ENCODE measurements at regions not wholly inside any gene's neighbourhood (a gene's known extent, or its start where the extent isn't known, plus 50 kb on each side); places are given as distances from the start of the nearest gene placed in this dataset.

DNA sequence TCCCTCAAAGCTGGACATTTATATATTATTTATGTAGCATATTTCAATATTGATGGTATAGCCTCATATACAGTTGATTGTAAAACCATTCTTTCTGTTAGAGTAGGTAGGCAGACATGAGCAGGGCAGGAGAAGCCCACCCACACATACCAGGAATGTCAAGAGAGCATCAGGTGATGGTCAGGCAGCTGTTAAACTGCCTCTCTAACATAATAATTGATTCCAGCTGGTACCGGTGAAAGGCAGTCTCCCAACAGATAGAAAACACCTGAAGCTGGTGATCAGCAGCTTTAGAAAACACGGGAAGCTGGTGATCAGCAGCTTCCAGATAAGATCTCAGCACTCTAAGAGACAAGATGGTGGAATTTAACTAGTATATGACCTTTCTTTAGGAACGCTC is 132.9 kb downstream of the SLITRK6 start:
- TF ChIP-seq, protein P1, sequence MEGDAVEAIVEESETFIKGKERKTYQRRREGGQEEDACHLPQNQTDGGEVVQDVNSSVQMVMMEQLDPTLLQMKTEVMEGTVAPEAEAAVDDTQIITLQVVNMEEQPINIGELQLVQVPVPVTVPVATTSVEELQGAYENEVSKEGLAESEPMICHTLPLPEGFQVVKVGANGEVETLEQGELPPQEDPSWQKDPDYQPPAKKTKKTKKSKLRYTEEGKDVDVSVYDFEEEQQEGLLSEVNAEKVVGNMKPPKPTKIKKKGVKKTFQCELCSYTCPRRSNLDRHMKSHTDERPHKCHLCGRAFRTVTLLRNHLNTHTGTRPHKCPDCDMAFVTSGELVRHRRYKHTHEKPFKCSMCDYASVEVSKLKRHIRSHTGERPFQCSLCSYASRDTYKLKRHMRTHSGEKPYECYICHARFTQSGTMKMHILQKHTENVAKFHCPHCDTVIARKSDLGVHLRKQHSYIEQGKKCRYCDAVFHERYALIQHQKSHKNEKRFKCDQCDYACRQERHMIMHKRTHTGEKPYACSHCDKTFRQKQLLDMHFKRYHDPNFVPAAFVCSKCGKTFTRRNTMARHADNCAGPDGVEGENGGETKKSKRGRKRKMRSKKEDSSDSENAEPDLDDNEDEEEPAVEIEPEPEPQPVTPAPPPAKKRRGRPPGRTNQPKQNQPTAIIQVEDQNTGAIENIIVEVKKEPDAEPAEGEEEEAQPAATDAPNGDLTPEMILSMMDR (IDR thresholded peaks at IDR 0.05; ENCODE audit: low read depth, low read length): no peak

DNA sequence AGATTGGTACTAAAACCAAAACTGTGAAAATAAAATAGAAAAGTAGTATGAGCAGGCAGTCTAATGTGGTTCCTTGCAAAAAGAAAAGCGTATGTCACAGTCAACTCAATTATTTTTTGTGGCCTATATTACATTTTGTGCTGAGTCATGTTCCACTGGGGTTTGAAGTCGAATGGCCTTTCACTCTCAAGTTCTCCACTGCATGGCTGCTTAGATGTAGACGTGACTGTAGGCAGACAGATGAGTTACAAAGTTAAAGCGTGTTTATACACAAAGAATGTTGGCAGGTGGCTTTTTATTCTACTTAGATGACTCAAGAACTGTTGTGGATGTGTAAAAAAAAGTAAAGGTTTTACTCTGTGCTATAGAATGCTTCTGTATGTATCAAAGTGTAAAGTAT is 133.9 kb downstream of the SLITRK6 start:
- no peak overlapping the region for H3K4me3 ChIP-seq (ENCODE audit: low read depth, low read length)
- TF ChIP-seq, protein P1 (IDR thresholded peaks at IDR 0.05; ENCODE audit: low read depth, low read length): no peak

More for the DNA sequence above, 132.9 kb downstream of the SLITRK6 start:
- H3K4me3 ChIP-seq (ENCODE audit: low read depth, low read length): no peak overlapping the region

DNA sequence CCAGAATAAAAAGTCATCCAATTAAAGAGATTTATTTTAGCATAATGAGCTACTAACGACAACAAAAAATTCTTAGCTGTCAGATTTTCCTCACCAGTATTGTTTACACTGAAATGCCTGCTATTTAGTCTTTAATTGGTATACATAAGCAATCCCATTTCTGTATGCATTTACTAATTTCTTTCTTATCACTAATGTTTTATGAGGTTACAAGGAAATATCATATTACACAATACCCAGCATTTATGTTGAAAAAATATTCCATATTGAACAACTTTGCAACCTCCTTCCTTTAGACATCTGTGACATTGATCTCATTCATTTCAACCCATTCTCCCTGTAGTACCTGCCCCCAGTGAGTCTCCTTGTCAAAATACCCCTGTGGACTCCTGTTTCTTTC is 135.4 kb downstream of the SLITRK6 start:
- H3K4me3 ChIP-seq (ENCODE audit: low read depth, low read length): no peak overlapping the region
- TF ChIP-seq, protein P1 (IDR thresholded peaks at IDR 0.05; ENCODE audit: low read depth, low read length): no peak

DNA sequence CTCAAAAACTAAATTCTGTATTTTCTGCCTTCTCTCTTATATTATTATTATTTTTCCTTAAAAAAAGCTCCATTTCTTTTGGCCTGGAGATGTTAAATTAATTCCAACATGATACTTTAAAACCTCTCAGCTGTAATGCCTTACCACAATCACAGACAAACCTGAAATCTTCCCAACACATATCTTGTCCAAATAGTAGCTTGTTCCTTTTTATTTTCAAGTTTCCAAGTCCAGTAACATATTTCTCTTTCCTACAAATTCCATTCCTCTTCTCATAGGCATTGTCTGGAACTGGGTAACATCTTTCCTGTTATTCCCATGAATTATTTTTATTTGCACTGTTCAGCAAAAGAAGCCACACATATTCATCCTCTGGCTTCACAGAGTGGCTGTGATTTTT is 137.0 kb downstream of the SLITRK6 start:
- TF ChIP-seq, protein P1 (IDR thresholded peaks at IDR 0.05; ENCODE audit: low read depth, low read length): no peak

DNA sequence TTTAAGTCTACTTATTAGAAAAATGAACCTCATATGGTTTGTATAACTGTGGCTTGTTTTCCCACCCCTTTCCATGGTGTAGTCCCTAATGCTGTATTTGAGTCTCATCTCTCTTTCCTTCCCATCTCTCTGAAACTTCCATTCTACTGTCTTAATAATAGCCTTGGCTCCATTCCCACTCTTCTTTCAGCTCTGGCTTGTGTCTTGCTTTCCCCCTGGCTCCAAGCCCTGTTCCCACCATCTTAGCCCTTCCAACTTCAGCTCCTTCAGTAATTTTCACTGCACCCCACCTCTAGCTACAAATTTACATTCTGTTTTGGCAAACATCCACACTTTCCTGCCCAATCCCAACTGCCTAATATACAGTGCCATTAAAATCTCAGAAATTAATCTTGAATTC is 137.5 kb downstream of the SLITRK6 start:
- TF ChIP-seq, protein P1 (IDR thresholded peaks at IDR 0.05; ENCODE audit: low read depth, low read length): no peak
- no peak overlapping the region for H3K4me3 ChIP-seq (ENCODE audit: low read depth, low read length)

More for the DNA sequence above, 137.0 kb downstream of the SLITRK6 start:
- no peak overlapping the region for H3K4me3 ChIP-seq (ENCODE audit: low read depth, low read length)

DNA sequence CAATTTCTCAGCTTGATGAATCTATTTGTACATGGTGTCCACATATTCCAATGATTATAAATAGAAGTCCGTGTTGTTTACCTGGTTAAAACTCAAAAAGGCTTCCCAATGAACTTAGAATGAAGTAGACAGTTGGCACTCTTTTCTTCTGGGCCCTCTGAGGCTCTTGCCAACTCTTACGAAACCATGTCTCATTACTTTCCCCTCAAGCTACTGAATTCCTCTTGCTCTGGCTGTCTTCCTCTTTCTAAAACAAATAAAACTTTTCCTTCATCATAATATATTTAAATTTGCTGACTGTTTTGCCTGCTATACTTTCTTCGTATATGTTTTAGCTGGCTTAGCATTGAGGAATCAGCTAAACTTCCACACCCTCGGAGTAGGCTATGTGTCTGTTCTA is 139.7 kb downstream of the SLITRK6 start:
- H3K4me3 ChIP-seq (ENCODE audit: low read depth, low read length): no peak overlapping the region

DNA sequence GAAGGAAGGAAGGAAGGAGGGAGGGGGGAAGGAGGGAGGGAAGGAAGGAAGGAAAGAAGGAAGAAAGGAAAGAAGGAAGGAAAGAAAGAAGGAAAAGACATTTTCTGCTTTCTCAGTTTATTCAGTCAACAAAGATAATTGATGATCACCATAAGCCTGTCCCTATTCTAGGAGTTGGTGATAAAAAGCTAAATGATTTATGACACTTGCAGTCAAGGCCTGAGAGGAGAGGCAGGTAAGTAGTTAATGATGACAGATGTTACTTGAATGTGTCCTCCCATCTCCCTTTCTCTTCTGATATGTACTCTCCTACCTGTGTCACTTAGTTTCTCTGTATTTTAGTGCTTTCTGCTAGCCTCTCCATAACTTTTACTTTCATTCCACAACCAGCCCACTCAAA is 141.3 kb downstream of the SLITRK6 start:
- TF ChIP-seq, protein P1 (IDR thresholded peaks at IDR 0.05; ENCODE audit: low read depth, low read length): no peak
- no peak overlapping the region for H3K4me3 ChIP-seq (ENCODE audit: low read depth, low read length)

More for the DNA sequence above, 139.7 kb downstream of the SLITRK6 start:
- TF ChIP-seq, protein P1 (IDR thresholded peaks at IDR 0.05; ENCODE audit: low read depth, low read length): no peak
